ENCODE measurements at regions not wholly inside any gene's neighbourhood (a gene's known extent, or its start where the extent isn't known, plus 50 kb on each side); places are given as distances from the start of the nearest gene placed in this dataset.
"Not testable (repeated sequence)": the region's sequence is repeated elsewhere in the genome, so short reads cannot be mapped to it uniquely, and the experiment has no call there.

- no peak for DNase-seq (ENCODE audit: low read depth, low spot score)
Observed at GRCh38 chr18:47679864-47680263, 250.6 kb downstream of the SMAD2 start.

GRCh38 chr18:47677952-47678351 lies 252.5 kb downstream of the SMAD2 start:
- no peak for DNase-seq (ENCODE audit: low read depth, low spot score)

DNA sequence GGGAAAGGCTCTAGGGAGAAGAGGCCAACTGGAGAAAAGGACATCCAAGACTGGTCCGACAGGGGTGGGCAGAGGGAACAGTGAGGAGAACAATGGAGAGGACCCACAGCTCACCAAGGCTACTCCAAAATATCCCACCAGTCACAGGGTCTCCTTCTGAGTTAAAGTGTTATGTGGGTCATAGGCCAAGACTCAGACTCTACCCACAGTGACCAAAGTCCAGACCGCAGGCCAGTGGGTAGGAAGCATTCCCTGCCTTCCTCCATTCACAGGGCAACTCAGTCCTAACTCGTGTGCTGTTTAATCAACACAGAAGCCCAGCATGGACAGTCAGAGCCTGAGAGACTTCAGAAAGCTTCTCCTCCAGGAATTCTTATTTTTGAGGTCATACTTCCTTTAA lies 260.6 kb downstream of the SMAD2 start:
- DNase-seq (ENCODE audit: low read depth, low spot score) = no peak

DNA sequence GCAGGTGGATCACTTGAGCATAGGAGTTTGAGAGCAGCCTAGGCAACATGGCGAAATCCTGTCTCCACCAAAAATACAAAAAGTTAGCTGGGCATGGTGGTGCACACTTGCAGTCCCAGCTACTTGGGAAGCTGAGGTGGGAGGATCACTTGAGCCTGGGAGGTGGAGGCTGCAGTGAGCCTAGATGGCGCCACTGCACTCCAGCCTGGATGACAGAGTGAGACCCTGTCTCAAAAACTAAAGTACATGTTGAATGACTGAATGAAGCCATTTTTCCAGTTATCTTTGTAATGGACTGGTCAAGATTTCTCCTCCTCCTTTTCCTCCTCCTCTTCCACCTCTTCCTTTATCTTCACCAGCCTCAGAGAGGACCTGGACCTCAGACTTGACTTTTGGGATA lies 272.0 kb downstream of the SMAD2 start:
- DNase-seq (ENCODE audit: low read depth, low spot score) = no peak

- no peak for DNase-seq (ENCODE audit: low read depth, low spot score)
Observed at GRCh38 chr18:47654988-47655387, 275.5 kb downstream of the SMAD2 start.

GRCh38 chr18:47644896-47645295 lies 285.6 kb downstream of the SMAD2 start:
- no peak for DNase-seq (ENCODE audit: low read depth, low spot score)

GRCh38 chr18:47637551-47637950 lies 292.9 kb downstream of the SMAD2 start:
- DNase-seq (ENCODE audit: low read depth, low spot score) = not testable (repeated sequence)

GRCh38 chr18:47635416-47635815 lies 295.0 kb downstream of the SMAD2 start:
- DNase-seq (ENCODE audit: low read depth, low spot score) = no peak

- DNase-seq (ENCODE audit: low read depth, low spot score) = no peak
Observed at GRCh38 chr18:47632970-47633635, 297.4 kb downstream of the SMAD2 start.

- no peak for DNase-seq (ENCODE audit: low read depth, low spot score)
Observed at GRCh38 chr18:47628893-47629292, 301.6 kb downstream of the SMAD2 start.

GRCh38 chr18:47628240-47628781 lies 302.1 kb downstream of the SMAD2 start:
- DNase-seq (ENCODE audit: low read depth, low spot score) = no peak

DNA sequence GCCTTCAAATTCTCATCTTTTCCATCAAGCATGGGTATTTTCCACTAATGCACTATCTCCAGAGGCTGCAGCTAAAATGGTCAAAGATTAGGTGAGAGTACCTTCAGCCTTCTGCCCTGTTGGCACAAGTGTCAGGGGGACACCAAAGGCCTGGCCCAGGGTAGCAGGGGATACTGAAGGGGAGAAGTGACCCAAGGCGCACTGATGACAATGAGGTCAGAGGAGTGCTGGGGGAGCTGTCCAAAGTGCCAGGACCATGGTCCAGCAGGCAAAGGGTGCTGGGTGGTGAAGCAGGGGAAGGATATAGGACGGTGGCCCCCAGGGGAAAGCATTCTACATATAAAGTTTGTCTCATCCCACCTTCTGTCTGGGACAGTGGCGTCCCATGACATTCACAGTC lies 303.4 kb downstream of the SMAD2 start:
- no peak for DNase-seq (ENCODE audit: low read depth, low spot score)

DNA sequence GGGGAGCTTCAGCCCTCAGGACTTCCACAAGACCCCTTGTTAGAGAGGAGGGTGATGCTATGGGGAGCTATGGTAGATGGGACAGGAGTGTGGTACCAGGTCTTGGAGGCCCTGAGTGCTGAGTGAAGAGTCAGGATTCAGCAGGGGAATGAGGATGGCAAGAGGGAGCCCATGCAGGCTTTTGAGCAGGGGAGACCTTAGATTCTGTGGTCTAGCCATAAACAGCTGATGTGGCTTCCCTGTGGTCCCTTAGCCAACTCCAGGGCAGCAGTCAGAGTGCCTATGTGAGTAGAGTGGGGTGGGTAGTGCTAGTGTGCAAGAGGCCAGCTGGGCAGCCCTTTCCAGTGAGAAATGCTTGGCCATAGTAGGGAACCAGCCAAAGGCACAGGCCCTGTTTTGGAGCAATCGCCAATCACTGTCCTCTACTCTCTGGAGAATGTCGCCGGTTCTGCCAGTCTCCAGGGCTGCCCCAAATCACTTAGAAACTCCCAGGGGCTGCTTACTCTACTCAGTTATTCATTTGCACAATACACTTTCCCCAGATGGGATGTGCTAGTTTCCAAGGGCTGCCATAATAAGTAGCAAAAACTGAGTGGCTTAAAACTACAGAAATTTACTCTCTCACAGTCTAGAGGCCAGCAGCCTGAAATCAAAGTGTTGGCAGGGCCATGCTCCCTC lies 310.5 kb downstream of the SMAD2 start:
- no peak for DNase-seq (ENCODE audit: low read depth, low spot score)

GRCh38 chr18:47618758-47619157 lies 311.7 kb downstream of the SMAD2 start:
- no peak for DNase-seq (ENCODE audit: low read depth, low spot score)

GRCh38 chr18:47615043-47615442 lies 315.4 kb downstream of the SMAD2 start:
- no peak for DNase-seq (ENCODE audit: low read depth, low spot score)

- no peak for DNase-seq (ENCODE audit: low read depth, low spot score)
Observed at GRCh38 chr18:47613929-47614328, 316.5 kb downstream of the SMAD2 start.

GRCh38 chr18:47611649-47612048 lies 318.8 kb downstream of the SMAD2 start:
- no peak for DNase-seq (ENCODE audit: low read depth, low spot score)

DNA sequence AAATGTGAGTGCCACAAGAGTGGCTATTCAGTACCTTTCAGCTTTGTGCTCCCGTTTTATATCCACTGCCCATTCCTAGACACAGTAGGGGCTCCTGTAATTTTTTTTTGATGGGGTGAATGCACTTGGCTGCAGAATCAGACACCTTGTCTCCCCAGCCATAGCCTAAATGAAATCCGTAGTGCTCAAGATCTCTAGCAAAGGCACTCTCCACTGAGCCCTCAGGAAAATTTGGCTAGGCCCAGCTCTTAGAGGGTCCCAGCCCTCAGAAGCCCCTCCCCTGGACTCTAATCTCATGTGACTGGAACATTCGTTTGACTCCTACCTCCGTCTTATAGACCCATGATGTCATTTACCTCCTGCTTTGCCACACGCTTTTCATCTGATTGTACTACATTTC lies 323.9 kb downstream of the SMAD2 start:
- DNase-seq (ENCODE audit: low read depth, low spot score) = no peak

DNA sequence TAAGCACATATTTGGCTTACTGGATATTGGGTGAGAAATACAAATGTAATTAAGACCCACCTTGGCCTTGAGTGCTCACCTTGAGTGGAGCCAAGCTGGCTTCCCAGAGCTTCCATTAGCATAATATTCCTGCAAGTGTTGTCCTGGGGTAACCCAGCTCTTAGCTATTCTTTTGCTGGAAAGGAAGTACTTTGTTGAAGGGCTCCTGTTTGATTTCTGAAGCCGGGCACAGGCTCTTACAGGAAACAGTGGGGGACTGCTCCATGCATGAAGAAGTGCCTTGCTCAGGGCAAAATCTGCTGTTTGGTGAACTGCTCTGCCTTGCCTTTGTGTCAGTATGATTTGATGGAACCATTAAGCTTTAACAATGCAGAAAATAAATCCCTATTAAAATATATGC lies 325.4 kb downstream of the SMAD2 start:
- no peak for DNase-seq (ENCODE audit: low read depth, low spot score)

- DNase-seq (ENCODE audit: low read depth, low spot score) = no peak
Observed at GRCh38 chr18:47604021-47604420, 326.4 kb downstream of the SMAD2 start.

DNA sequence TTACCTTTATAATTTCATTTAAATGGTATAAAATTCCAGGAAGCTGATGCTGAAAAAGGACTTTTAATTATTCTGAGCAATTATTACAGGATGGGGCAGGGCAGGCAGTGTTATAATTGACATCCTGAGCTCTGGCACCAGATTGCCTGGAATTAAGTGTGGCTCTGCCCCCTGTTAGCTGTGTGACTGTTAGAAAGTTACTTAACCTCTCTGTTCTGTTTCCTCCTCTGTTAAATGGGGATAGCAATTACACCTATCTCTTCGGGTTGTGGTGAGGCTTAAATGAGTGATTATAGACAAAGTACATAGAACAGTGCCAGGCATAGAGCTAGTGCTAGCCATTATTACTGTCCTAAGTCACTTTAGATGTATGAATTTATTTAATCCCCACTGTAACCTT lies 327.3 kb downstream of the SMAD2 start:
- no peak for DNase-seq (ENCODE audit: low read depth, low spot score)

DNA sequence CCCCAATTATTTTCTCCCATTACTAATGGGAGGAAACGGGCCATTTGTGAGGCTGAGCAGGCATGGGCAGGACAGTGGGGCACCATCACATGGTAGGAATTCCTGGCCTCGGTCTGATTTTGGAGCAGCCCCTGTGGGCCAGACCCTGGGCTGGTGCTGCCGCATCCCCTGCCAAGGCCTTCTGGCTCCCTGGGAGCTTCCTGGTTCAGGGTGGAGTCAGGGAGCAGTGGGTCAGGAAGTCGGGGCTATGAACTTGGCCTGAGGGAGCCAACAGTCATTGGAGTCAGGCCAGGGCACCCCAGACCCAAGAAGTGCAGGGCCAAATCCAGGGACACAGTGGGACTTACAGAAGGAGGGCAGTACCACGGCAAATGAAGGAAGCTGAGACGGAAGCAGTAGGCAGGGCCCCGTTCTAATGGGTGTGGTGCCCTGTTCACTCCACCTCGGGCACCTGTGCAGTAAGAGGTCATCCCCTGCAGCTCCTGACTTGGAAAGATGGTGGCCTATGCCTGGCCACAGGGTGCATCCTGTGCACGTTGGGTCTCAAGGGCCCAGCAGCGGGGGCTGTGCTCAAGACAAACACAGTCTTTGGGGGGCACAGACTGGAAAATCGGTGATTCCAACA lies 328.1 kb downstream of the SMAD2 start:
- DNase-seq (ENCODE audit: low read depth, low spot score) = no peak

Measured in activated naive CD8-positive, alpha-beta T cell treated with anti-CD3 and anti-CD28 coated beads, Interleukin-2, amount 50 U/mL, for 16 hours (primary cell).